Vagina (tissue), 2 donors: ENCODE measurements at regions not wholly inside any gene's neighbourhood (a gene's known extent, or its start where the extent isn't known, plus 50 kb on each side); places are given as distances from the start of the nearest gene placed in this dataset.

Experiments
- CTCF ChIP-seq, 3 experiments: fragments of 450-650 bp in 2 of 3; fragments of 200-600 bp in 1 of 3; sonication (generic) in 1 of 3; IDR thresholded peaks; one replicate each; pipeline ENCODE4 v1.5.1; 2017 to 2019; ENCODE audit warnings: antibody characterized with exemption in 3 of 3, mild to moderate bottlenecking in 2 of 3, moderate library complexity in 2 of 3
- POLR2A ChIP-seq, 2 donors: fragments of 450-650 bp; IDR thresholded peaks; one replicate each; pipeline ENCODE4 v1.6.1; 2017; ENCODE audit warnings: antibody characterized with exemption in 2 of 2, mild to moderate bottlenecking in 2 of 2, moderate library complexity in 2 of 2
- POLR2AphosphoS5 ChIP-seq, 2 donors: sonication (generic); formaldehyde crosslinking; IDR thresholded peaks; one replicate each; pipeline ENCODE4 v1.9.0; 2017; ENCODE audit warnings: antibody characterized with exemption in 2 of 2, mild to moderate bottlenecking in 2 of 2, low read depth in 1 of 2; ENCODE audit not compliant: insufficient read depth in 1 of 2

GRCh38 chr4:105042451-105042850 lies 104.2 kb upstream of the TET2 start:
- TF ChIP-seq CTCF (IDR thresholded peaks at IDR 0.05) (no peak), POLR2A (IDR thresholded peaks at IDR 0.05) (no peak), POLR2AphosphoS5 (IDR thresholded peaks at IDR 0.05; ENCODE audit: insufficient read depth in 1 of 2, low read depth in 1 of 2) (no peak)
